ENCODE measurements at regions not wholly inside any gene's neighbourhood (a gene's known extent, or its start where the extent isn't known, plus 50 kb on each side); places are given as distances from the start of the nearest gene placed in this dataset.
"Not testable (repeated sequence)": the region's sequence is repeated elsewhere in the genome, so short reads cannot be mapped to it uniquely, and the experiment has no call there.

DNA sequence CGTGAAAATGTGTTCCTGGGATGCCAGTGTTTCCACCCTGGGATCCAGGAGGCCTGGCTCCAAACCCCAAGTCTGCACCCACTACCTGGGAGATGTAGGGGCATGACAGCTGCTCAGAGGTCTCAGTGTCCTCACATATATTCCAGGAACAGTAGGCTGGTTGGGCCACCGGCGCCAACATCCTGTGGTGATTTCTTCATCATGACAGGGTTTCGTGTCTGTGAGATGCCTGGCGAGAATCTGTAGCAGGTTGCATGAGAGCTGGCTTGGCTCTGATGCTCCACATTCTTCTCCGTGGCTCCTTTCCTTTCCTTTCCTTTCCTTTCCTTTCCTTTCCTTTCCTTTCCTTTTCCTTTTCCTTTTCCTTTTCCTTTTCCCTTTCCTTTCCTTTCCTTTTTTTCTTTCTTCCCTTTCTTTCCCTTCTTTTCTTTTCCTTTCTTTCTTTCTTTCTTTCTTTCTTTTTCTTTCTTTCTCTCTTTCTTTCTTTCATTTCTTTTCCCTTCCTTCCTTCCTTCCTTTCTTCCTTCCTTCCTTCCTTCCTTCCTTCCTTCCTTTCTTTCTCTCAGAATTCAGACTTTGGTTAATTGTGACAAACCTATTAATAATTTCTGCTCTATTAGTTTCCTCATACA is 87.6 kb upstream of the DPP6 start:
- POLR2A ChIA-PET; ATAC-seq; H3K27me3 Mint-ChIP-seq; H3K9me3 Mint-ChIP-seq; DNase-seq; H3K36me3 Mint-ChIP-seq (ENCODE audit: low read depth); H3K4me1 Mint-ChIP-seq (ENCODE audit: low read depth); intact Hi-C loops (cut with micrococcal nuclease); H3K4me3 Mint-ChIP-seq; CTCF ChIA-PET; H3K27ac Mint-ChIP-seq: not testable (repeated sequence)

DNA sequence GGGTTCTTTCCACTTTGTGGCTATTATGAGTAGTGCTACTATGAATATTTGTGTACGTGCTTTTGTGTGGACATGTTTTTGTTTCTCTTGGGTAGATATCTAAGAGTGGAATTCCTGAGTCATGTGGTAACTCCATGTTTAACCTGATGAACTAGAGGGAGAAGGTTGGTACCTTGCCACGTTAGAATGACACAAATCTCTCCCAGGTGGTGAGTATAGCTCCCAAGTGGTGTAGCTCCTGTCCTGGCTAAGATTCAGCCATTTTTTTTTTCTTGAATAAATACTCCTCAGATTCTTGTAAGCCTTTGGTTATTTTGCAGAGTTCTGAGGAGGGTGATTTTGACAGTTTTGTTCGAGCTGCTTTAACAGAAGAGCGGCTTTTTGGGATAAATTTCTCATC is 83.2 kb upstream of the DPP6 start:
- CTCF ChIA-PET; H3K27ac Mint-ChIP-seq; DNase-seq; H3K36me3 Mint-ChIP-seq (ENCODE audit: low read depth); intact Hi-C loops (cut with micrococcal nuclease); H3K4me3 Mint-ChIP-seq; ATAC-seq; POLR2A ChIA-PET; H3K9me3 Mint-ChIP-seq; H3K27me3 Mint-ChIP-seq; H3K4me1 Mint-ChIP-seq (ENCODE audit: low read depth): not testable (repeated sequence)

DNA sequence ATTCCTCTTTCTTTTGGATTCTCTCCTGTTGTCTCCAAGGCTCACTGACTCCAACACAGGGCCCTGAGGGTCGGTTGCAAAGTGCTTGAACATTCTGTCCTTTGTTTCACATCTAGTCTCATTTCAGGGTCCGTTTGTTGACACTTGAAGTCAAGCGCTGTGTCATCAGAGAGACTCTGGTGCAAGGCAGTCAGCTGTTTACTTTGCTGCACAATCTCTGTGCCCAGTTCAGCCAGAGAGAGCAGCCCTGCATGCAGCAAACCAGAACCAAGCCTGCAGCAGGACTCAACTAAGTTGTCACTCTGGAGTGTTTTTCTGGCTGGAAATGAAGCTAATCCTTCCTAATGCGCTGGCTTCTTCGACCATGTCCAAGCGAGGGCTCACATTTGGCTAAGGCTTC is 77.6 kb upstream of the DPP6 start:
- POLR2A ChIA-PET; CTCF ChIA-PET; H3K9me3 Mint-ChIP-seq; H3K27ac Mint-ChIP-seq; H3K36me3 Mint-ChIP-seq (ENCODE audit: low read depth); H3K4me1 Mint-ChIP-seq (ENCODE audit: low read depth); H3K27me3 Mint-ChIP-seq; H3K4me3 Mint-ChIP-seq; ATAC-seq; intact Hi-C loops (cut with micrococcal nuclease); DNase-seq: not testable (repeated sequence)

DNA sequence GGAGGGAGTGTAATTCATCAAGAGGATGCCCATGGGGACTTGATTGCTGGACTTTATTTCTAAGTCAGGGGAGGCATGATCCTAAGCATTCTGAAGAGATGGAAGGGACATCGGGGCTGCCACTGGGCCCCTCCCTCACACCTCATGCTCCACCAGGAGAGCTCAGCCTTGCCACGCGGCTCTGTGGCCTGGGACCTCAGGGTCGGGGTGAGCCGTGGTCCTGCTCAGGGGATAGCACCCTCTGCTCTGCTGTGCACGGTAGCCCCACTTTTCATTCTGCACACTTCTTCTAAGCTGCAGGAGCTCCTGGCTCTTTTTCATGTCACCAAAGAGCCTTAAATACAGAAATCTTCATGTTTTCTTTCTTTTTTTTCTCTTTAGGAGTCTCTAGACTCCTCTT is 75.5 kb upstream of the DPP6 start:
- H3K9me3 Mint-ChIP-seq; H3K4me3 Mint-ChIP-seq; H3K36me3 Mint-ChIP-seq (ENCODE audit: low read depth); DNase-seq; ATAC-seq; intact Hi-C loops (cut with micrococcal nuclease); CTCF ChIA-PET; H3K27me3 Mint-ChIP-seq; H3K4me1 Mint-ChIP-seq (ENCODE audit: low read depth); H3K27ac Mint-ChIP-seq; POLR2A ChIA-PET: not testable (repeated sequence)

DNA sequence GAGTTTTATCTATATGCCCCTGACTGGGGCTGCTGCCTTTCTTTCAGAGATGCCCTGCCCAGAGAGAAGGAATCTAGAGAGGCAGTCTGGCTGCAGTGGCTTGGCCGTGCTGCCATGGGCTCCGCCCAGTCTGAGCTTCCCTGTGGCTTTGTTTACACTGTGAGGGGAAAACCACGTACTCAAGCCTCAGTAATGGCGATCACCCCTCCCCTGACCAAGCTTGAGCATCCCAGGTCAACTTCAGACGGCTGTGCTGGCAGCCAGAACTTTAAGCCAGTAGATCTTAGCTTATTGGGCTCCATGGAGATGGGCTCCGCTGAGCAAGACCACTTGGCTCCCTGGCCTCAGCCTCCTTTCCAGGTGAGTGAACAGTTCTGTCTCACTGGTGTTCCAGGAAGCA is 69.0 kb upstream of the DPP6 start:
- CTCF ChIA-PET; H3K36me3 Mint-ChIP-seq (ENCODE audit: low read depth); H3K27me3 Mint-ChIP-seq; H3K27ac Mint-ChIP-seq; H3K4me3 Mint-ChIP-seq; POLR2A ChIA-PET; ATAC-seq; H3K9me3 Mint-ChIP-seq; DNase-seq; intact Hi-C loops (cut with micrococcal nuclease); H3K4me1 Mint-ChIP-seq (ENCODE audit: low read depth): not testable (repeated sequence)

DNA sequence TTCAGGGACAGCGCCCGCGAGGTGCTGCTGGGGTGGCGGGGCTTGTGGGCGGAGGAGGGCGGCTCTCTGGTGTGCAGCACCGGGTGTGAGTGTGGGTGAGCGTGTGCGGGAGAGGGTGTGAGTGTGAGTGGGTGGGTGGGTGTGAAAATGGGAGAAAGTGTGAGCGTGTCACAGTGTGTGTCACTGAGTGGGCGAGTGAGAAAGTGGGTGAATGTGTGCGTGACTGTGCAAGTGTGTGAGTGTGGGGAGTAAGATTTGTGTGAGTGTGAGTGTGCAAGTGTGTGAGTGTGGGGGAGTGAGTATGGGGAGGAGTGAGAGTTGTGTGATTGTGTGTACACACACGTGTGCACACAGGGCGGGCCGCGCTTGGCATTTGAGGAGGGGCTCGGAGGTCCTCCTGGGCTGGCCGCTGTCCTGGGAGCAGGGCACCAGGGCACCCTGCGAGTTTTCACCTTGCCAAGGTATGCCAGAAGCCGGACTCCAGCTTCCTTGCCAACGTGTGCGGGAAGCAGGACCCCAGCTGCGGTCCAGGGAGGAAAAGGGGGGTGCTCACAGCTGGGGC is 63.1 kb upstream of the DPP6 start:
- H3K36me3 Mint-ChIP-seq (ENCODE audit: low read depth); ATAC-seq; H3K4me3 Mint-ChIP-seq; CTCF ChIA-PET; intact Hi-C loops (cut with micrococcal nuclease); H3K27ac Mint-ChIP-seq; DNase-seq; H3K9me3 Mint-ChIP-seq; H3K4me1 Mint-ChIP-seq (ENCODE audit: low read depth); POLR2A ChIA-PET; H3K27me3 Mint-ChIP-seq: not testable (repeated sequence)

DNA sequence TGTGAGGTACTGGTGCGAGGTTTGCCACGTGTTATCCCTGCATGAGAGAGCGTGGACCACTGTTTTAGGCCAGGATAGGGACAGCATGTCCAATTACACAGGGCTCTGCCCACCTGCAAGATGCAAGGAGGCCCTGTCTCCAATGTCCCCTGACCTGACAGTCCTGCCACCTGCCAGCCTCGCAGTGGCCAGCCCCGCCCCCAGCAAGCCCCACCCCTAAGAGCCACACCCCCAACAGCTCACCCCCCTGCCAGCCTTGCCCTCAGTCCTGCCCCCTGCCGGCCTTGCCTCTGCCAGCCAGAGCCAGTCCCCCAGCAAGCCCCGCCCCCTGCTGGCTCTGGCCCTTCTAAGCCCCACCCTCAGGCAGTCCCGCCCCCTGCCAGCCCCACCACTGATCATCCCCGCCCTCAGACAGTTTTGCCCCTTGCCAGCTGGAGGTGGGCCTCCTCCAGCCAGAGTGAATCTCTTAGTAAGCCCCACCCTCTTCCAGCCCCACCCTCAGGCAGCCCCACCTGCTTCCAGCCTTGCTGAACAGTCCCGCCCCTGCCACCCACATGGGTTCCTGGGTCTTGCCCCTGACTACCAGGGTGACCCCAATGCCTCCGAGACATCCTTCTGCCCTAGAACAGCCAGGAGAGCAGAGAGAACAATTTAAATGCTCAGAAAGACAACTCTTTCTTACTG is 62.3 kb upstream of the DPP6 start:
- H3K4me1 Mint-ChIP-seq (ENCODE audit: low read depth); H3K36me3 Mint-ChIP-seq (ENCODE audit: low read depth); intact Hi-C loops (cut with micrococcal nuclease); H3K4me3 Mint-ChIP-seq; CTCF ChIA-PET; H3K9me3 Mint-ChIP-seq; H3K27ac Mint-ChIP-seq; POLR2A ChIA-PET; H3K27me3 Mint-ChIP-seq: not testable (repeated sequence)
- DNase-seq = peak; percentile 3
- ATAC-seq = peak; percentile 86

DNA sequence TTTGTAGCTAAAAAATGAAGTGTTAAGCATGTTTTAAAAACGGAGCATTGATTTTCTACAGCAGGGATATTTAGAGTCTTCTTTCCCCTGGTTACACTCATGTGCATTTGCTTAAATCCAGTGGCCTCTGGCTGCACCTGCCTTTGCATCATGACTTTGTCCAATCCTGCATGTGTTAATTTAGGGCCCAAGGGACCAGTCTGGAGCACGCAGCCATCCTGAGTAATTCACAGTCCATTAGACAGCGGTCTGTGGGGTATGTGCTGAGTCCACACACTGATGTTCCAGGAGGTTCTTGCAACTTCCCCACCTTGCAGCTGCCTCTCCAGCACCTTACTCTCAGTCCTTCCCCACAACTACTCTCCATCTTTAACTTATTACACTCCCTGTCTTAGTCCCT is 60.7 kb upstream of the DPP6 start:
- H3K4me3 Mint-ChIP-seq; H3K27ac Mint-ChIP-seq; H3K36me3 Mint-ChIP-seq (ENCODE audit: low read depth); CTCF ChIA-PET; POLR2A ChIA-PET; ATAC-seq; DNase-seq; H3K9me3 Mint-ChIP-seq; H3K27me3 Mint-ChIP-seq; intact Hi-C loops (cut with micrococcal nuclease); H3K4me1 Mint-ChIP-seq (ENCODE audit: low read depth): not testable (repeated sequence)

DNA sequence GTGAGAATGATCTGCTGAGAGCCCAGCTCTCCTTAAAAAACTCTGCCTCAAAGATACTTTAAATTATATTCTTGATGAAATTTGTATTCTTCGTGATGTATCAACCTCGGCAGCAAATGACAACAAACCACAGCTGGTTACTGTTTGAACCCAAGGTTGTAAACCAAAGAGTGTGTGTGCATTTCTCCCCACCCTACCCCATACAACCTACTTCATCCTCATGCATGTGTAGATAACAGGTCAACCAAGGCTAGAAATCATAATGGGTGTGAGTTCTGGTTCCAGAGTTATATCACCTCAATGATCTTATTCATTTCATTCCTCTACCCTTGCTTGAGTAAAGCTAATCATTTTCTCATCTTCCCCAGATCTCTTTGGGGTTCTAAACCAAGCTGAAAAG is 58.8 kb upstream of the DPP6 start:
- H3K27ac Mint-ChIP-seq; ATAC-seq; POLR2A ChIA-PET; CTCF ChIA-PET; H3K36me3 Mint-ChIP-seq (ENCODE audit: low read depth); H3K27me3 Mint-ChIP-seq; H3K9me3 Mint-ChIP-seq; DNase-seq; intact Hi-C loops (cut with micrococcal nuclease); H3K4me1 Mint-ChIP-seq (ENCODE audit: low read depth); H3K4me3 Mint-ChIP-seq: not testable (repeated sequence)

DNA sequence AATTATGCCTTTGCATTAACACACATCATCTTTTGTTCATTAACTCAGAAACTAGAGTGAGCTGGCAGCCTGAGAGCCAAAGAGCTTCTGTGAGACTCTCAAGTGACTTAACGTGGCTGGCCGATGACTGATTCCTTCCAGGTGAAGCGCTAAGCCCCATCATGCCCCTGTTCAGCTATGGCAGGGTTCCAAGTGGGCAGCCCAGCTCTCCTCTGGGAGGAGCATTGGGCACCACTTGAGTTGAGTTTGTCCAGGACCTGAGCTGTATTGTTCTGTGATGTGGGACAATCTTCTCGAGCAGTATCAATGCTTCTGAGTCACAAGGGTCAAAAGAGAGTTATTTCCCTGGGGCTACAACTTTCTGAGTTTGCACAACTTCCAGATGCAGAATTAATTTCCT is 53.3 kb upstream of the DPP6 start:
- intact Hi-C loops (cut with micrococcal nuclease) = not testable (repeated sequence)

More for the DNA sequence above, 53.3 kb upstream of the DPP6 start:
- H3K4me3 Mint-ChIP-seq; H3K27ac Mint-ChIP-seq; CTCF ChIA-PET; H3K4me1 Mint-ChIP-seq (ENCODE audit: low read depth); H3K27me3 Mint-ChIP-seq; ATAC-seq; DNase-seq; H3K9me3 Mint-ChIP-seq; H3K36me3 Mint-ChIP-seq (ENCODE audit: low read depth); POLR2A ChIA-PET: not testable (repeated sequence)

Data from activated CD8-positive, alpha-beta T cell treated with anti-CD3 and anti-CD28 coated beads for 36 hours (primary cell).